Endothelial cell of umbilical vein (primary cell): ENCODE measurements at regions not wholly inside any gene's neighbourhood (a gene's known extent, or its start where the extent isn't known, plus 50 kb on each side); places are given as distances from the start of the nearest gene placed in this dataset.

Source experiments
- BruUV-seq: library from RNA; stranded (reverse); fragments of 400-500 nt; replicated peaks from 2 replicates; lab custom pipeline; 2021; lab: Mats Ljungman, UMichigan
- CTCF ChIA-PET: fragments of 300-600, 350-600 bp; sonication (Branson Sonifier 250); formaldehyde crosslinking; loops from one replicate; lab custom pipeline; 2021; ENCODE audit warnings: antibody characterized with exemption, inconsistent platforms; lab: Charles Lee
- POLR2A ChIA-PET: fragments of 300-600, 350-600 bp; sonication (Branson Sonifier 250); formaldehyde crosslinking; loops from one replicate; lab custom pipeline; 2021; ENCODE audit warnings: antibody characterized with exemption, inconsistent platforms; lab: Charles Lee
- DNase-seq: peaks from one replicate; pipeline ENCODE4 v3.0.0-alpha.2; 2011; ENCODE audit warnings: low read depth, low spot score
- FAIRE-seq: peaks from 2 replicates; lab custom pipeline; 2011; peaks lifted over from hg19 to GRCh38; lab: Jason Lieb, UNC
- H2AFZ ChIP-seq: 2 replicates; pipeline ENCODE4 v1.6.0; 2012; ENCODE audit warnings: low read depth, low read length, control low read depth, inconsistent platforms
- H3K27ac ChIP-seq: 2 replicates; pipeline ENCODE4 v1.5.1; 2011; ENCODE audit warnings: low read depth, mild to moderate bottlenecking, control low read depth, low read length, moderate library complexity; ENCODE audit not compliant: insufficient read depth
- H3K27me3 ChIP-seq, 2 experiments: 2 replicates each; pipeline versions ENCODE4 v1.6.0 to v1.6.1; 2011; ENCODE audit warnings: low read length in 2 of 2, mixed read lengths in 1 of 2; ENCODE audit not compliant: control insufficient read depth in 2 of 2, insufficient read depth in 2 of 2
- H3K36me3 ChIP-seq, 2 experiments: 2 replicates in 1 of 2; 3 replicates in 1 of 2; pipeline ENCODE4 v1.5.1; 2011; ENCODE audit warnings: low read length in 2 of 2, mild to moderate bottlenecking in 1 of 2, moderate library complexity in 1 of 2; ENCODE audit not compliant: control insufficient read depth in 2 of 2, insufficient read depth in 2 of 2; ENCODE audit errors: extremely low read depth in 1 of 2
- H3K4me1 ChIP-seq: 3 replicates; pipeline ENCODE4 v1.5.1; 2011; ENCODE audit warnings: mild to moderate bottlenecking, low read length; ENCODE audit not compliant: control insufficient read depth, insufficient read depth; ENCODE audit errors: extremely low read depth
- H3K4me2 ChIP-seq: 2 replicates; pipeline ENCODE4 v1.6.1; 2011; ENCODE audit warnings: low read length, control low read depth, mixed read lengths; ENCODE audit not compliant: insufficient read depth
- H3K4me3 ChIP-seq, 3 experiments: fragments of 200-600 bp in 1 of 3; sonication (generic), shearing (Covaris generic) in 1 of 3; replicated peaks in 1 of 3; 2 replicates each; pipeline ENCODE4 v1.5.1; 2011 to 2016; ENCODE audit warnings: control low read depth in 3 of 3, low read length in 3 of 3, mild to moderate bottlenecking in 2 of 3, inconsistent platforms in 1 of 3, low read depth in 1 of 3, moderate library complexity in 1 of 3; ENCODE audit not compliant: insufficient read depth in 1 of 3
- H3K79me2 ChIP-seq: 2 replicates; pipeline ENCODE4 v1.6.0; 2012; ENCODE audit warnings: low read length, inconsistent platforms; ENCODE audit not compliant: control insufficient read depth, insufficient read depth
- H3K9ac ChIP-seq: replicated peaks from 2 replicates; pipeline ENCODE3; 2011; ENCODE audit warnings: low read length, control low read depth; ENCODE audit not compliant: insufficient read depth; ENCODE audit errors: extremely low read depth
- H3K9me1 ChIP-seq: replicated peaks from 3 replicates; pipeline ENCODE4 v1.6.0; 2011; ENCODE audit warnings: mild to moderate bottlenecking, low read length; ENCODE audit not compliant: control insufficient read depth, insufficient read depth; ENCODE audit errors: extremely low read depth
- H3K9me3 ChIP-seq: replicated peaks from 2 replicates; pipeline ENCODE4 v1.5.1; 2012; ENCODE audit warnings: low read length, inconsistent platforms; ENCODE audit not compliant: control insufficient read depth, insufficient read depth
- H4K20me1 ChIP-seq: replicated peaks from 2 replicates; pipeline ENCODE3; 2011; ENCODE audit warnings: mild to moderate bottlenecking, low read length; ENCODE audit not compliant: control insufficient read depth, insufficient read depth; ENCODE audit errors: extremely low read depth
- CTCF ChIP-seq, 2 donors: IDR thresholded peaks; 1 replicate in 1 of 2; 2 replicates in 1 of 2; pipeline ENCODE4 v1.5.1; 2011; ENCODE audit warnings: low read length in 2 of 2, mild to moderate bottlenecking in 2 of 2, moderate library complexity in 2 of 2, control low read depth in 1 of 2, inconsistent platforms in 1 of 2, low read depth in 1 of 2; ENCODE audit not compliant: insufficient read depth in 1 of 2; ENCODE audit errors: extremely low read depth in 1 of 2
- EZH2 ChIP-seq: IDR thresholded peaks from 2 replicates; pipeline ENCODE4 v1.6.1; 2012; ENCODE audit warnings: borderline replicate concordance, low read depth, mild to moderate bottlenecking, moderate library complexity, low read length, inconsistent platforms; ENCODE audit not compliant: severe bottlenecking
- FOS ChIP-seq: IDR thresholded peaks from 2 replicates; pipeline ENCODE4 v1.6.1; 2011; ENCODE audit warnings: mild to moderate bottlenecking, low read length, moderate library complexity, borderline replicate concordance; ENCODE audit not compliant: insufficient read depth
- GATA2 ChIP-seq: IDR thresholded peaks from 2 replicates; pipeline ENCODE4 v1.7.0; 2011; ENCODE audit warnings: low read depth, mild to moderate bottlenecking, moderate library complexity, mixed read lengths, low read length; ENCODE audit not compliant: insufficient read length, insufficient read depth
- JUN ChIP-seq: IDR thresholded peaks from 2 replicates; pipeline ENCODE4 v1.6.1; 2011; ENCODE audit warnings: borderline replicate concordance, low read depth; ENCODE audit not compliant: insufficient read length, insufficient read depth
- MYC ChIP-seq: IDR thresholded peaks from one replicate; pipeline ENCODE4 v1.6.1; 2011; ENCODE audit warnings: mild to moderate bottlenecking, low read depth, low read length
- POLR2A ChIP-seq: IDR thresholded peaks from 2 replicates; pipeline ENCODE4 v1.6.1; 2012; ENCODE audit warnings: low read depth, mild to moderate bottlenecking, control low read depth, low read length
- POLR2AphosphoS5 ChIP-seq: IDR thresholded peaks from 2 replicates; pipeline ENCODE4 v1.6.1; 2012; ENCODE audit warnings: low read depth, mild to moderate bottlenecking, control low read depth, low read length, moderate library complexity; ENCODE audit not compliant: insufficient read depth
- dilution Hi-C: fragments of 300-500 bp; cut with MboI; formaldehyde crosslinking; loops from one replicate; pipeline ENCODE4 v1.15.0; 2019; ENCODE audit warnings: low sequenced_read_pairs; ENCODE audit not compliant: extremely low pct_ligation_motif_present
- intact Hi-C: fragments of 100-400 bp; cut with micrococcal nuclease; formaldehyde crosslinking; loops from one replicate; pipeline ENCODE4 v1.10.0; 2022
- TF ChIP-seq, protein P1 (sequence below): IDR thresholded peaks from 2 replicates; pipeline ENCODE4 v1.6.1; 2011; ENCODE audit not compliant: insufficient read depth, insufficient read length

- Histone ChIP-seq H3K79me2 (no peaks in the 10 kb centered on the region), H4K20me1 (no peaks in the 10 kb centered on the region), H3K4me1 (no peaks in the 10 kb centered on the region), H3K9me1 (no peaks in the 10 kb centered on the region), H3K4me3 (no peak overlapping the region), H3K4me2 (no peak overlapping the region), H3K27me3 (no peaks in the 10 kb centered on the region), H3K9me3 (no peaks in the 10 kb centered on the region), H2AFZ (no peak overlapping the region), H3K9ac (no peak overlapping the region), H3K27ac (no peak overlapping the region), H3K36me3 (no peaks in the 10 kb centered on the region)
- ChIA-PET POLR2A (no interaction called here), CTCF (no interaction called here)
- DNase-seq (peak; percentile 14), FAIRE-seq (no peak)
- TF ChIP-seq CTCF (IDR thresholded peaks at IDR 0.05; ENCODE audit: extremely low read depth in 1 of 2, insufficient read depth in 1 of 2, low read depth in 1 of 2, low read length in 2 of 2): no peak
- TF ChIP-seq JUN: no peak
- TF ChIP-seq POLR2A: no peak
- no peak for TF ChIP-seq POLR2AphosphoS5
- intact Hi-C loops (no loop called here), dilution Hi-C loops (no loop called here)
- no TSS peak for BruUV-seq
These were observed 512.1 kb upstream of the SYT4 start for GRCh38 chr18:43789234-43790000.

- Histone ChIP-seq H3K4me2 (no peak overlapping the region), H3K9ac (no peak overlapping the region), H3K27me3 (no peaks in the 10 kb centered on the region), H3K79me2 (no peaks in the 10 kb centered on the region), H3K36me3 (no peaks in the 10 kb centered on the region), H3K27ac (no peak overlapping the region), H3K9me1 (no peaks in the 10 kb centered on the region), H3K9me3 (no peaks in the 10 kb centered on the region), H3K4me1 (no peaks in the 10 kb centered on the region), H3K4me3 (no peak overlapping the region), H2AFZ (no peak overlapping the region), H4K20me1 (no peaks in the 10 kb centered on the region)
- TF ChIP-seq POLR2AphosphoS5: no peak
- TF ChIP-seq JUN: no peak
- TF ChIP-seq CTCF (IDR thresholded peaks at IDR 0.05; ENCODE audit: extremely low read depth in 1 of 2, insufficient read depth in 1 of 2, low read depth in 1 of 2, low read length in 2 of 2): no peak
- TF ChIP-seq EZH2: no peak
- TF ChIP-seq, protein P1, sequence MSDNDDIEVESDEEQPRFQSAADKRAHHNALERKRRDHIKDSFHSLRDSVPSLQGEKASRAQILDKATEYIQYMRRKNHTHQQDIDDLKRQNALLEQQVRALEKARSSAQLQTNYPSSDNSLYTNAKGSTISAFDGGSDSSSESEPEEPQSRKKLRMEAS: no peak
- TF ChIP-seq POLR2A: no peak
- no peak for TF ChIP-seq MYC
- TF ChIP-seq FOS: no peak
- no peak for TF ChIP-seq GATA2
- dilution Hi-C loops (no loop called here), intact Hi-C loops (no loop called here)
- DNase-seq (no peak), FAIRE-seq (no peak)
- ChIA-PET CTCF (no interaction called here), POLR2A (no interaction called here)
- BruUV-seq: no TSS peak
These were observed 516.6 kb upstream of the SYT4 start for GRCh38 chr18:43793910-43794309.
